Activated T-helper 1 cell treated with anti-CD3 and anti-CD28 coated beads, Interleukin-12 subunit alpha, Interleukin-12 subunit beta, Interleukin-2, Interleukin-4 antibody, amounts not matched to agents 30 ng/mL and 10 ng/mL and 1 ng/mL, durations not matched to agents 14 hours and 24 hours and 36 hours (primary cell): ENCODE measurements at regions not wholly inside any gene's neighbourhood (a gene's known extent, or its start where the extent isn't known, plus 50 kb on each side); places are given as distances from the start of the nearest gene placed in this dataset.

Experiments used
- DNase-seq: peaks from one replicate; pipeline ENCODE4 v3.0.0; 2021; ENCODE audit warnings: low spot score
- H3K27ac Mint-ChIP-seq: one replicate; pipeline ENCODE4 v1.8.0; 2021; ENCODE audit warnings: mild to moderate bottlenecking, mixed read lengths
- H3K27me3 Mint-ChIP-seq: one replicate; pipeline ENCODE4 v1.8.0; 2022; ENCODE audit warnings: mild to moderate bottlenecking, moderate library complexity, mixed read lengths; ENCODE audit not compliant: insufficient read depth
- H3K36me3 Mint-ChIP-seq: one replicate; pipeline ENCODE4 v1.8.0; 2021; ENCODE audit warnings: low read depth, mixed read lengths
- H3K4me1 Mint-ChIP-seq: one replicate; pipeline ENCODE4 v1.8.0; 2021; ENCODE audit warnings: low read depth, mixed read lengths
- H3K4me3 Mint-ChIP-seq: one replicate; pipeline ENCODE4 v1.8.0; 2021; ENCODE audit warnings: mild to moderate bottlenecking, moderate library complexity, mixed read lengths
- H3K9me3 Mint-ChIP-seq: one replicate; pipeline ENCODE4 v1.8.0; 2021; ENCODE audit warnings: mixed read lengths
- intact Hi-C: fragments of 100-400 bp; cut with micrococcal nuclease; formaldehyde crosslinking; loops from one replicate; pipeline ENCODE4 v1.15.1; 2024

- intact Hi-C loops = no loop called here
- H3K36me3 Mint-ChIP-seq = peaks cover 5% of the 10 kb centered on the region
- peaks cover 16% of the 10 kb centered on the region for H3K4me1 Mint-ChIP-seq
- no peak overlapping the region for H3K4me3 Mint-ChIP-seq
- H3K9me3 Mint-ChIP-seq = peaks cover 3% of the 10 kb centered on the region
- DNase-seq = no peak
- no peak overlapping the region for H3K27ac Mint-ChIP-seq
- peaks cover 17% of the 10 kb centered on the region for H3K27me3 Mint-ChIP-seq
Measured at GRCh38 chr4:123623611-123624010, 227.0 kb downstream of the SPRY1 start.

GRCh38 chr4:123624959-123625358 lies 228.4 kb downstream of the SPRY1 start:
- Mint-ChIP-seq H3K4me3 (no peak overlapping the region), H3K4me1 (peaks cover 16% of the 10 kb centered on the region), H3K9me3 (peaks cover 3% of the 10 kb centered on the region), H3K27me3 (peaks cover 17% of the 10 kb centered on the region), H3K27ac (no peak overlapping the region), H3K36me3 (peaks cover 3% of the 10 kb centered on the region)
- no peak for DNase-seq
- intact Hi-C loops = no loop called here

GRCh38 chr4:123628288-123628687 lies 231.7 kb downstream of the SPRY1 start:
- no peak overlapping the region for H3K27ac Mint-ChIP-seq
- DNase-seq = no peak
- H3K4me1 Mint-ChIP-seq = peaks cover 14% of the 10 kb centered on the region
- no peak overlapping the region for H3K4me3 Mint-ChIP-seq
- H3K9me3 Mint-ChIP-seq = peaks cover 3% of the 10 kb centered on the region
- peaks cover 19% of the 10 kb centered on the region for H3K27me3 Mint-ChIP-seq
- intact Hi-C loops = no loop called here
- H3K36me3 Mint-ChIP-seq = no peaks in the 10 kb centered on the region

DNA sequence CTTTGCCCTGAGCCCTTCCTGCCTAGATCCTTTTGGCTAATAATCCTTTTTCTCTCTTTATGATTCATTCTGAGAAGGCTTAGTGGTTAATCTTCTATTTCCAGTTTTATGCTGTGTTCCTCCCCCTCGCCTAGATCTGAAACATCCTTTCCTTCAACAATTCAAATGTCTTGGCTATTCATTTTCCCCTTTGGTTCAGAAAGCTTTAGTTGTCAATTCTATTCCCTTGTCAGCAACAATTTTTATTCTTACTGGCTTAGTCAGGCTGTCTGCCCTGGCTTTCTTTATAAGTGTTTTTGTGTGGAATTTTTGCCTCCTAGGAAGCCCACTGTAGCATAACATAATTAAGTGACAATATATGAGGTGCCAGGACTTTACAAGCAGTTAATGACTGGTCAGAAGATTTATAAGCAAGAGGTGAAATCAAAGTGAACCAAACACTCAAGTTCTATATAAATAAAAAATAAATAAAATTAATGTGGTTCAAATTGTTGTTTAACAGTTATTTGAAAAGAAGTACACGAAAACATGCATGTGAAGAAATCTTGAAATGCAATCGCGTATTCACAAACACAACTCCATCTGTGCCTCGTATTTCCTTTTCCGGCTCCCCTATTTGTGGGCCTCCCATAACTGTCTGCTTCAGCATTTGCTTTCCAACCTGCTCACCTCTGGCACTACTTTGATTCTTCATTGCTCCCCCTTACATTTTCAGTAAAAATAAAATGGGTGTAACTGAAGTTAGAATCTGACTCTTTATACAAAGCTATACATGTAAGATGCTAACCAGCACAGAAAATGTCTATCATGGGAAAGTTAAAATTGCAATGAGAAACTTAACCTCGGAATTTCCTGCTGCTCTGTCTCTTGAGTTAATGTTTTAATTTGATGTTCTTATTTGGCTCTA lies 235.4 kb downstream of the SPRY1 start:
- no peak for DNase-seq
- Mint-ChIP-seq H3K36me3 (no peaks in the 10 kb centered on the region), H3K9me3 (peaks cover 18% of the 10 kb centered on the region), H3K27me3 (peaks cover 21% of the 10 kb centered on the region), H3K4me3 (no peak overlapping the region), H3K27ac (no peak overlapping the region), H3K4me1 (peaks cover 5% of the 10 kb centered on the region)
- intact Hi-C loops = no loop called here

GRCh38 chr4:123632693-123633030 lies 236.1 kb downstream of the SPRY1 start:
- intact Hi-C loops = no loop called here
- H3K27ac Mint-ChIP-seq = no peak overlapping the region

DNA sequence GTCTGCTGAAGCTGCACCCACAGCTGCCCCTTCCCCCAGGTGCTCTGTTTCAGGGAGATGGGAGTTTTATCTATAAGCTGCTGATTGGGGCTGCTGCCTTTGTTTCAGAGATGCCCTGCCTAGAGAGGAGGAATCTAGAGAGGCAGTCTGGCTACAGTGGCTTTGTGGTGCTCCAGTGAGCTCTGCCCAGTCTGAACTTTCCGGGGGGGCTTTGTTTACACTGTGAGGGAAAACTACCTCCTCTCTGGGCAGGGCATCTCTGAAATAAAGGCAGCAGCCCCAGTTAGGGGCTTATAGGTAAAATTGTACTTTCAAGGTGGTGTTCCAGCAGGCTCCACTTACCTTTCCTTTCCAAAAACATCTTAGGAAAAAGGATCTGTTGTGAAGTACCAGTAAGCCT lies 242.2 kb downstream of the SPRY1 start:
- Mint-ChIP-seq H3K27ac (no peak overlapping the region), H3K27me3 (peaks cover 17% of the 10 kb centered on the region), H3K4me1 (peaks cover 5% of the 10 kb centered on the region), H3K4me3 (no peak overlapping the region), H3K36me3 (peaks cover 3% of the 10 kb centered on the region), H3K9me3 (peaks cover 34% of the 10 kb centered on the region)
- no peak for DNase-seq
- intact Hi-C loops = no loop called here

More at GRCh38 chr4:123632693-123633030, 236.1 kb downstream of the SPRY1 start:
- Mint-ChIP-seq H3K36me3 (no peaks in the 10 kb centered on the region), H3K9me3 (peaks cover 23% of the 10 kb centered on the region), H3K4me1 (peaks cover 5% of the 10 kb centered on the region), H3K4me3 (no peak overlapping the region), H3K27me3 (peaks cover 22% of the 10 kb centered on the region)
- DNase-seq = no peak

- intact Hi-C loops = no loop called here
- no peak for DNase-seq
- Mint-ChIP-seq H3K4me3 (no peak overlapping the region), H3K27me3 (peaks cover 15% of the 10 kb centered on the region), H3K4me1 (peaks cover 5% of the 10 kb centered on the region), H3K27ac (peak overlapping the region; percentile 70), H3K9me3 (peaks cover 30% of the 10 kb centered on the region), H3K36me3 (peaks cover 3% of the 10 kb centered on the region)
Measured at GRCh38 chr4:123640271-123640670, 243.7 kb downstream of the SPRY1 start.

DNA sequence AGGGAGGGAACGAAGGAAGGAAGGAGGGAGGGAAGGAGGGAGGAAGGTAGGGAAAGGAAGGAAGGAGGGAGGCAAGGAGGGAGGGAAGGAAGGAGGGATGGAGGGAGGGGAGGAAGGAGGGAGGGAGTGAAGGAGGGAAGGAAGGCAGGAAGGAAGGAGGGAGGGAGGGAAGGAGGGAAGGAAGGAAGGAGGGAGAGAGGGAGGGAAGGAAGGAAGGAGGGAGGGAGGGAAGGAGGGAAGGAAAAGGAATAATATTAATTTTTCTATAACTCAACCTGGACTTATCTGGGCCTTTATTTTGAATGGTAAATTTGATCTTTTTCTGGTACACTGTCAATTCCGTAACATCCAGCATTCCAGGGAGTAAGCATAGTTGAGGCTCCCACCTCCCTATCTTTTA lies 244.2 kb downstream of the SPRY1 start:
- Mint-ChIP-seq H3K4me3 (no peak overlapping the region), H3K27me3 (peaks cover 15% of the 10 kb centered on the region), H3K9me3 (peaks cover 29% of the 10 kb centered on the region), H3K27ac (no peak overlapping the region), H3K4me1 (peaks cover 5% of the 10 kb centered on the region), H3K36me3 (peaks cover 3% of the 10 kb centered on the region)
- DNase-seq = no peak
- intact Hi-C loops = no loop called here

- H3K36me3 Mint-ChIP-seq = peaks cover 3% of the 10 kb centered on the region
- H3K4me1 Mint-ChIP-seq = peaks cover 5% of the 10 kb centered on the region
- H3K27me3 Mint-ChIP-seq = peaks cover 7% of the 10 kb centered on the region
- intact Hi-C loops = no loop called here
- no peak overlapping the region for H3K4me3 Mint-ChIP-seq
- H3K27ac Mint-ChIP-seq = no peak overlapping the region
- peaks cover 4% of the 10 kb centered on the region for H3K9me3 Mint-ChIP-seq
- no peak for DNase-seq
Measured at GRCh38 chr4:123643691-123644090, 247.1 kb downstream of the SPRY1 start.

DNA sequence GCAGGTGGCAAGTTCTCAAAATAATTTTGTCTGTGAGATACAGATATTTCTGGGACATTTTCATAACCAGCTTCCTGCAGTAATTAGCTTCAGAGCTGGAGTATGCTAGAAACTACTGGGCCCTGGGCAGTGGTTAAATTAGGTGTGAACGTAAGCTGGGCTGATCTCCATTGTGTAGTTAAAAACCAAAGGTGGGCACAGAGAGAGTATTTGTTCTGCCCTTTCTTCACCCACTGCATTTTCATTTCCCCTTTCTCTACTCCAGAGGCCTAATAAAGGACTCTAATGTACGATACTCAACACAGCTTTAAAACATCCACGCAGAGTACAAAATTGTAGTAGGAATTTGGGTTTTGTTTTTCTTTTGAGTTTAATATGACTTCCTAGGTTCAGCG lies 252.7 kb downstream of the SPRY1 start:
- no peak overlapping the region for H3K27ac Mint-ChIP-seq
- H3K27me3 Mint-ChIP-seq = peaks cover 11% of the 10 kb centered on the region
- intact Hi-C loops = no loop called here
- no peaks in the 10 kb centered on the region for H3K9me3 Mint-ChIP-seq
- no peaks in the 10 kb centered on the region for H3K4me1 Mint-ChIP-seq
- DNase-seq = no peak
- H3K36me3 Mint-ChIP-seq = no peaks in the 10 kb centered on the region
- H3K4me3 Mint-ChIP-seq = no peak overlapping the region

DNA sequence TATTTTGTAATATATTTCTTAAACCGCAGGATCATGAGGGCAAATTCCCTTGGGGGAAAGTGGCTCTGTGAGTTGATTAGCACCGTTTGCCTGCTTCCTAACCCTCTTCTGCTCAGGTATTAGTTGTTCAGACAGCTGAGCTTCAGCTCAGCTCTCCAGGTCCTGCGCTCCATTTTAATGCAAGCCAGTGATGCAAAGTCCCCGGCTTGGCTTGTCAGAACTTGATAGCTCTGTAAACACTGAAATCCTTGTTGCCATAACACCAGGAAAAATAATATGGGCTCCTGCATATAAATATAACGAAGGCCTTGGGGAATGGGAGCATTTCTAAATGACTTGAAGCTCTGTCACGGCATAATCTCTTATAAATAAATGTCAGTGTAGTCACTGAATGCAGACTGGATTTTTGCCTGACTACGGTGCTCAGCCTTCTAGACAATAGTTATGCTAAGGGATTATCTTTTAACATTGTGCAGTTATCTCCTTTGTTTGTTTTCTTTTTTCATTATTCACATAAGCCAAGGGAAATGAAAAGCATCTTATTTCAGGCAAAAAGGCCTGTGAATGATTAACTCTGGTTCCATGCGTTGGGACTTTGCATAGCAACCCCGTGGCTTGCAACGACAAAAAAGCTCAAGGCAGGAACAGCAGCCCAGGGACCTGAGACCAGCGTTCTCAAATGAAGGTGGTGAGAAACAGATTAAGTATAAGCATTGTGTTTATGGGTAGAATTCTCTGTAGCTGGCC lies 253.2 kb downstream of the SPRY1 start:
- no peak overlapping the region for H3K4me3 Mint-ChIP-seq
- H3K36me3 Mint-ChIP-seq = no peaks in the 10 kb centered on the region
- DNase-seq = no peak
- intact Hi-C loops = no loop called here
- H3K4me1 Mint-ChIP-seq = no peaks in the 10 kb centered on the region
- peaks cover 4% of the 10 kb centered on the region for H3K9me3 Mint-ChIP-seq
- no peak overlapping the region for H3K27ac Mint-ChIP-seq
- peaks cover 11% of the 10 kb centered on the region for H3K27me3 Mint-ChIP-seq

GRCh38 chr4:123651066-123651465 lies 254.5 kb downstream of the SPRY1 start:
- Mint-ChIP-seq H3K4me1 (no peaks in the 10 kb centered on the region), H3K36me3 (no peaks in the 10 kb centered on the region), H3K27me3 (peaks cover 11% of the 10 kb centered on the region), H3K27ac (no peak overlapping the region), H3K9me3 (peaks cover 12% of the 10 kb centered on the region), H3K4me3 (no peak overlapping the region)
- no peak for DNase-seq
- intact Hi-C loops = no loop called here

DNA sequence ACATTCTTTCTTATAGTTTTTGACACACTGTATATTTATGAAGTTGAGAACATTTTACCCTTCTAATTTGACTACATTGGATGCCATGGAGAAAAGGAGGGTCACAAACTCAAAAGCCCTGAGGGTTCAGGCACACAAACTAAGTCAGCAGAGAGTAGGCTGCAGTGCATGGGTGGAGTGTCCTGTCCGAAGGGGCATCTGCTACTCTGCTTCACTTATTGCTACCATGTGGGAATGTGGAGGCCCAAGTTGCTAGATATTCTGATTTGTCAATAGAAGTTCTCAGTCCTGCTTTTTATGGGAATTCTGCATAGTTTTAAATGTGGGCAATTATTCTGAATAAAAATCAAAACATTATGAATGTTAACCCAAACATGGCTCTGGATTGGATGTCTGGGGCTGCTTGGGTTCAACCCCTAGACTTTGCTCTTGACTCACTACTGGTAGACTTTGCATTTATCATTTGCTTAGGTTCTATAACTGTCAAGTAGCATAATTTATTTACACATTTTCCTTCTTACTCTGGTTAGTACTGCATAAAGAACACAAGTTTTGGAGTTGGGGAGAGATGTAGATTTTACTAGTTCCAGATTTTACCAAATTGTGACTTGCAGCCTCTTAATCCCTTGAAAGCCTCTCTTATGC lies 255.1 kb downstream of the SPRY1 start:
- intact Hi-C loops = no loop called here
- no peak overlapping the region for H3K4me3 Mint-ChIP-seq
- peaks cover 11% of the 10 kb centered on the region for H3K27me3 Mint-ChIP-seq
- no peaks in the 10 kb centered on the region for H3K36me3 Mint-ChIP-seq
- H3K4me1 Mint-ChIP-seq = no peaks in the 10 kb centered on the region
- no peak for DNase-seq
- no peak overlapping the region for H3K27ac Mint-ChIP-seq
- peaks cover 12% of the 10 kb centered on the region for H3K9me3 Mint-ChIP-seq
